ENCODE measurements at regions not wholly inside any gene's neighbourhood (a gene's known extent, or its start where the extent isn't known, plus 50 kb on each side); places are given as distances from the start of the nearest gene placed in this dataset.
"Not testable (repeated sequence)": the region's sequence is repeated elsewhere in the genome, so short reads cannot be mapped to it uniquely, and the experiment has no call there.

DNA sequence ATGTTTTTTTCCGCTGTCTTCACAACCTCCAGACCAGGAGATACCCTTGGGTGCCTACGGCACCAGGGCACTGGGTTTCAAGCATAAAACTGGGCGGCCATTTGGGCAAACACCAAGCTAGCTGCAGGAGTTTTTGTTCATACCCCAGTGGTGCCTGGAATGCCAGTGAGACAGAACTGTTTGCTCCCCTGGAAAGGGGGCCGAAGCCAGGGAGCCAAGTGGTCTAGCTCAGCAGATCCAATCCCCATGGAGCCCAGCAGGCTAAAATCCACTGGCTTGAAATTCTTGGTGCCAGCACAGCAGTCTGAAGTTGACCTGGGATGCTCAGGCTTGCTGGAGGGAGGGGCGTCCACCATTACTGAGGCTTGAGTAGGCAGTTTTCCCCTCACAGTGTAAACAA is 265.3 kb upstream of the ZEB2 start:
- DNase-seq = no peak

- DNase-seq = no peak
These were observed 261.1 kb upstream of the ZEB2 start for GRCh38 chr2:144780983-144781382.

- no peak for DNase-seq
These were observed 256.8 kb upstream of the ZEB2 start for GRCh38 chr2:144776766-144777165.

DNA sequence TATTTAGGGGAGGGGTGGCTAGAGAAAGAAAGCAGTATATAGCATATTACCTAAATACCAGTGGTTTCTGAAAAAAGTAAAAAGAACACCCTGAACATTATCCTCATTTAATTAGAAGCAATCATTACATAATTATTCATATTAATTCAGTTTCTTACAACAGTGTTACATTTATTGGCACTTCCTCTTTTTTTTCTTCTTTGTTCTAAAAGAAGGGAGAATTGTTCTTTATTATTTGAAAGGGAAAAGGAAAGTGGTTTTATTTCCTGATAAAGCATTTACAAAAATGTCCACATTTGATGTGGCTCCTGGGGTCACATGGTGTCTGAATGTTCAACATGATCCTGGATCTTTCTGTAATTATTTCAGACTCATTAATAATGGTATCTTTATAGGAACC is 254.9 kb upstream of the ZEB2 start:
- no peak for DNase-seq

- no peak for DNase-seq
These were observed 251.4 kb upstream of the ZEB2 start for GRCh38 chr2:144771348-144771747.

DNA sequence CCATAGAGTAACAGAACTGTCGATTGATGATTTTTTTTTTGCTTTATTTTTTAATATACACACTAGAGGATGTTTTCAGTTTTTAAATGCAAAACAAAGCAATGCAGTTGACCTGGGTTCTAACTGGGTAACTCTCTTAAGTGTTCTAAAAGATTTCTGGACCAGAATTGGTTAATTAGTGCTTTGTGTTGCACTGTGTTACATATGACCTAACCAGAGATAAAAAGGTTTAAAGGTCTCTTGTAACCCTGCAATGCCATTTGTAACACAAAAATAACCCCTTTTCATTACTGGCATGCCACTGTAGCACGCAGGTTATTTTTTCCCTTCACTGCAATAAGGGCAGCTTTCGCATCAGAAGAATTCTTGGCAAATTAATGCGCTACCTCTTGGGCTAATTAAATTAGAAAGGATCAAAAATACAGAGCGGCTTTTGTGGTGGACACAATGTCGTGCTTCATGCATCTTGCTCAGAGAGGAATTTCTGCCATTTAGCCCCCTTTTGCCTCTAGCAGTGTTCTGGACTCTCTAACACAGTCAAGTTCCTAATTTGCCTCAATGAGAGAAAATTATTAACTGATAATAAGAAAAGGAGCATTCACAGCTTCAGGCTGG is 250.8 kb upstream of the ZEB2 start:
- DNase-seq = no peak

GRCh38 chr2:144760939-144761338 is 241.0 kb upstream of the ZEB2 start:
- DNase-seq = not testable (repeated sequence)

DNA sequence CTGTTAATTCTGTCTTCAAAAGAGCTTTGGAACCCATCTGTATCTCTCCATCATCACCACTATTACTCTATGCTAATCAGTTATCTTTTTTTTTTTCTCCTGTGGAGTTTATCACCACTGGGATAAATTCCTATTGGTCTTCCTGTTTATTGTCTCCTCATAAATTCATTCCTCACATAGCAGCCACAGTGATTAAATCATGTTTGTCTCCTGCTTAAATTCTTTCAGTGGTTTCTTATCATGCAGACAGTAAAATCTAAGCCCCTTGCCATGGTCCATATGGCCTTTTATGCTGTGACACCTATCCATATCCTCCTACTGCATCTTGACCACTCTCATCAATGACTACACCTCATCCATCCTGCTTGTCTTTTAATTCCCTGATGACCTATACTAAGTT is 239.8 kb upstream of the ZEB2 start:
- no peak for DNase-seq

DNA sequence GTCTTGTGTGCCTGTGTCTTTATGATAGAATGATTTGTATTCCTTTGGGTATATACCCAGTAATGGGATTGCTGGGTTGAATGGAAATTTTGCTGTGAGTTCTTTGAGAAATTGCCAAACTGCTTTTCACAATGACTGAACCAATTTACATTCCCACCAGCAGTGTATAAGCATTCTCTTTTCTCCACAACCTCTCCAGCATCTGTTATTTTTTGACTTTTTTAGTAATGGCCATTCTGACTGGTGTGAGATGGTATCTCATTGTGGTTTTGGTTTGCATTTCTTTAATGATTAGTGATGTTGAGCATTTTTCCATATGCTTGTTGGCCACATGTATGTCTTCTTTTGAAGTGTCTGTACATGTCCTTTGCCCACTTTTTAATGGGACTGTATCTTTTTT is 238.3 kb upstream of the ZEB2 start:
- not testable (repeated sequence) for DNase-seq

DNA sequence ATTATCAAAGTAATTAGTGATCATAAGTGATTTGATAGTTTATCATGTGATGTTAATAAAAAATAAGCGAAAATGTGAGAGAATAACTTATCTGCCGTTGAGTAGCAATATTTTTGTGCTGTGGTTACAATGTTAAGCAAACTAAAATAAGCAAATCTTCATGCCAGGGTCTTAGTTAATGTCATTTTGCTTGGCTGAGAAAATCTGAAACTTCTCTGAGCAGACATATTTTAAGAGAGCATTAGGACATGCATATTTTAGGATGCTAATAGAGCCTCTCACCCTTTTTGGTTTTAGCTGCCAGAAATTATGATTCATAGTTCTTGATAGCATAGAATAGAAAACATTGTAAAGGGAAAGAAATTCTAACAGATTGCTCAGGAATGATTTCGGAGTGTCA is 233.5 kb upstream of the ZEB2 start:
- DNase-seq = no peak

DNA sequence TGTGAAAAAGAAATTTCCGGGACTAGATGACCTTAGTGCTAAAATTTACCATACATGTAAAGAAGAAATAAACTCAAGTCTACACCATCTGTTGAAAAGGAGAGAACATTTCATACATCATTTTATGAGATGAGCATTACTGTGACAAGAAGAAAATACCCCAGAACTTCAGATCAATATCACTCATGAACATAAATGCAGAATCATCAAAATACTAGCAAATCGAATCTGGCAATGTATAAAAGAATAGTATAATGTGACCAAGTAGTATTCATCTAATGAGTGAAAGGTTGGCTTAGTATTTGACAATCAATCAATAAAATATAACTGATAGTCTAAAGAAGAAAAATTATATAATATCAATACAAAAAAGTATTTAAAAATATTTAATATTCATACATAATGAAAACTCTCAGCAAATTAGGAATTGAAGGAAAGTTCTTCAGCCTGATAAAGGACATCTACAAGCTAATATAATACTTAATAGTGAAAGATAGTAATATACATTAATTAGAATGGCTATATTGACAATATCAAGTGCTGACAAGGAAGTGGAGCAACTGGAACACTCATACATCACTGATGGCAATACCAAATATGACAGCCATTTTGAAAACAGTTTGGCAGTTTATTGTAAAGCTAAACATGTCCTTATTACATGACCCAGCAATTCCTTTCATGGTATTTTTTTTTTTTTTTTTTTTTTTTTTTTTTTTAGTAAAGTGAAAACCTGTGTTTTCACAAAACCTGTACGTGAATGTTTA is 231.4 kb upstream of the ZEB2 start:
- no peak for DNase-seq

GRCh38 chr2:144749188-144749587 is 229.3 kb upstream of the ZEB2 start:
- no peak for DNase-seq

DNA sequence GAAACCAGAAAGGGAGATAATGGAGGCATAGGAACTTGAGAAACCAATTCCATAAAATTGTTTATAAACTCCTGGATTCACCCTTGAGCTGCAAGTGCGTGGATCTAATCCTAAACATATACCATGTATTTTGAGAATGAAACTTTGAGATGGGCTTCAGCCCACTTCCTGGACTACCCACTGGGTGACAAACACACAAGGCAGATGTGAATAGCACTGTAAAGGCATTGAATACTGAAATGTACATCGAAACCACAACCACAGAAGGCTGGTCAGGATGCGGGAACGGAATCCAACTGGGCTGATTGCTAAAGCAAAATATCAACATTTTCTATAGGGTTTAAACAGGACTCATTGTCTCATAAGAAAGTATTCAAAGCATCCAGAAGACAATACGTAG is 228.5 kb upstream of the ZEB2 start:
- no peak for DNase-seq

GRCh38 chr2:144747571-144747970 is 227.7 kb upstream of the ZEB2 start:
- no peak for DNase-seq

GRCh38 chr2:144745424-144745823 is 225.5 kb upstream of the ZEB2 start:
- DNase-seq = no peak

DNA sequence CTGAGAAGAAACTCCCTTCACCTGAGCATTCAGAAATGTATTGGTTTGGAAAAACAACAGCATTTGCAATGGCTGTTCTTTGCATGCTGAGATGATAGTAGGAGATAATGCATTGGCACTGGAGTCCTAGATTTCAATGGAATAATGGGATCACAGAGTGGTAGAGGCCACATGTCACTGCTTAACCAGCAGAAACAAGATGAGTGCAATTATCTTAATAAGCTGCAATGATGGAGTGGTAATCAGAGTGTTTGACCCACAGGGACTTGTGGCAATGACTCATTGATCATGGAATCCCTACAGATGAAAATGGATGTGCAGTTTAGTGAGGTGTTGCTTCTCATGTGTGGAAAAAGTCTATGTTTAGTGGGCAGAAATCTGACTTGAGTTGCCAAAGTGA is 218.8 kb upstream of the ZEB2 start:
- no peak for DNase-seq

DNA sequence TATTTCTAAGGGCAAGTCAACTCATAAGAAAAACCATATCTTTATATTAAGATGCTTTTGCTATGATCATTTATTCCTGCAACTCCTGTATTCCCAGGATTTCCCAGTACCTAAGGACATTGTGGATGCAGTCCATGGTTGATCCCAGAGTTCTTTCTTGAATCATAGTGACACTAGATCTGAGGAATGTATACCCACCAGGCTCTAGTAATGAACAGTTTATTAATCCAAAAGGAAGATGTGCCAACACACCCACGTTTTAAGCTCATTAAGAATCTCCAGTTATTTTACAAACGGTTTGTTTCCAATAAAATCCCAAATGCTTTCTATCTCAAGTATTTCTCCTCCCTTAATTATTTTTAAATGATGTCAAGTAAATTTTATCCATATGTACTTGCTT is 210.8 kb upstream of the ZEB2 start:
- DNase-seq = no peak

GRCh38 chr2:144724460-144724859 is 204.5 kb upstream of the ZEB2 start:
- not testable (repeated sequence) for DNase-seq

DNA sequence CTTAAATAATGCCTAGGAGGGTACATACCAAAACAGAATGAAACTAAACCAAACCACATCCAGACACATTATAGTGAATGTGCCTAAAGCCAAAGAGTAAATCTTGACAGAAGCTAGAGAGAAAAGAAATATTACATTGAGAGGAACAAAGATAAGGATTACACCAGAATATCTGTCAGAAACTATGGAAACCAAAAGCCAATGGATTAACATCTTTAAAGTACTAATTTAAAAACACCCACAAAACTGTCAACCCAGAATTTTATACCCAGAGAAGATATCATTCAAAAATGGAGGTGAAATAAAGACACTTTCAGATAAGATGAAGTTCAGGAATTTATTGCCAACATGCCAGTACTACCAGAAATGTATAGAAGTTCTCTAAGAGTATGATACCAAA is 198.5 kb upstream of the ZEB2 start:
- DNase-seq = no peak

DNA sequence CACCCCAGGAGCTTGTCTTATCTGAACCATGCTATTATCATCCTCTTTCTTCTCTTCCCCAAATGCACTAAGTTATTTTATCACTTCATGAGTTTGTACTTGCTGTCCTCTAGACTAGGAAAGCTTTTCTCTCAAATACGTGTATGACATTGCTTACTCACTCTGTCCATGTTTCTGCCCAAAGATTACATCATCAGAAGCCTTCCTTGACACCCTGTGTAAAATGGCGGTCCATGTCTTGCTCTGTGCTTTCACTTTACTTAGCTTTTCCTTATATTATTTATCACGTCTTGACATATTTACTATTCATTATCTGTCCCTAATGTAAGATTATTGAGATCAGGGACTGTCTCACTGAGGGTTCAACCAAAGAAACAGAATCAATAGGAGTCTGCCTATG is 196.1 kb upstream of the ZEB2 start:
- no peak for DNase-seq

GRCh38 chr2:144713410-144713809 is 193.5 kb upstream of the ZEB2 start:
- DNase-seq = no peak

DNA sequence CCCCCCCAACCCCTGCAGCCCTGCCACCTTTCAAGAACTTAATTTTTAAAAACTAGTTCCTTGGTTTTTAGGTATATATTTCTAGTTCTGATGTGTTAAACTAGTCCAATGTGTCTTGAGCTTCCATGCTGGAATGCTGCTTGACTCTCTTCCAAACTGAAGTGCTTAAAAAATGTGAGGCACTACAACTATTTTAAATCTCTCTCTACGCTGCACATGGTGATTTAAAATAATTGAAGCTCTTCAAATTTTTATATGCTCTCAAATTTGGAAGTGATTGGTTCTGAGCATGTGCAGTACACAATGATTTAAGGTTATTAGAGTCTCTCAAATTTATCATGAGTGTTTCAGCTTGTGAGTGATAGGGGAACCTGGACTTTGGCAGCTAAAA is 192.6 kb upstream of the ZEB2 start:
- no peak for DNase-seq

- DNase-seq = no peak
These were observed 192.0 kb upstream of the ZEB2 start for GRCh38 chr2:144711630-144712549.

DNA sequence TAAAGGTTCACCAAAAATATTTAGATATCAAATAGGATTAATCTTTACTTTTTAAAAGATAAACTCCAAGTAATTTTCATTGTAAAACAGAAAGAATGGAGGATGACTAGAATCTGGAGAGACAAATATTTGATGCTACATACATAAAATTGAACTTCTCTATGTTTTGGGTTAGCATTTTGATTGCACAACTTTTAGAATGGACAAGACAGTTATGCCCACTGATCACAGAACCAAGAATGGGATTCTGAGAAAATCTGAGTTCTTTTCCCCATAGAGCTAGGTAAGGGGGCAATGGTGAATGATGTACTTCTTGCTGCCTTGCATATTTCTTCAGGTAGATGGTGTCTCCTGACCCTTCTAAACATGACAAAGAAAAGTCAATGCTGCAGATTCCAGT is 191.2 kb upstream of the ZEB2 start:
- DNase-seq = no peak
